NCI-H748 (cell line): ENCODE measurements at regions not wholly inside any gene's neighbourhood (a gene's known extent, or its start where the extent isn't known, plus 50 kb on each side); places are given as distances from the start of the nearest gene placed in this dataset.
"Not testable (repeated sequence)": the region's sequence is repeated elsewhere in the genome, so short reads cannot be mapped to it uniquely, and the experiment has no call there.

ENCODE experiments used
- DNase-seq: peaks from one replicate; lab custom pipeline; 2025; ENCODE audit not compliant: unreplicated experiment; lab: John Stamatoyannopoulos, UW

- no peak for DNase-seq
Measured at GRCh38 chr13:111491659-111492058, 171.2 kb downstream of the TEX29 start.

GRCh38 chr13:111492341-111492950 is 172.0 kb downstream of the TEX29 start:
- no peak for DNase-seq

GRCh38 chr13:111492958-111493357 is 172.5 kb downstream of the TEX29 start:
- DNase-seq, result no peak

- DNase-seq, result no peak
Measured at GRCh38 chr13:111493468-111493867, 173.0 kb downstream of the TEX29 start.

GRCh38 chr13:111494641-111495040 is 174.2 kb downstream of the TEX29 start:
- DNase-seq, result no peak

GRCh38 chr13:111501596-111502535 is 181.4 kb downstream of the TEX29 start:
- not testable (repeated sequence) for DNase-seq

GRCh38 chr13:111502957-111503356 is 182.5 kb downstream of the TEX29 start:
- DNase-seq, result no peak

- DNase-seq, result no peak
Measured at GRCh38 chr13:111503376-111503775, 182.9 kb downstream of the TEX29 start.

GRCh38 chr13:111503905-111504695 is 183.7 kb downstream of the TEX29 start:
- DNase-seq, result no peak

- peak; percentile 20 for DNase-seq
Measured at GRCh38 chr13:111505175-111505777, 184.8 kb downstream of the TEX29 start.

- no peak for DNase-seq
Measured at GRCh38 chr13:111506125-111506524, 185.7 kb downstream of the TEX29 start.

- DNase-seq, result no peak
Measured at GRCh38 chr13:111506621-111507020, 186.2 kb downstream of the TEX29 start.

- DNase-seq, result no peak
Measured at GRCh38 chr13:111508164-111508870, 187.9 kb downstream of the TEX29 start.

- no peak for DNase-seq
Measured at GRCh38 chr13:111508902-111509509, 188.6 kb downstream of the TEX29 start.

GRCh38 chr13:111510502-111511218 is 190.2 kb downstream of the TEX29 start:
- no peak for DNase-seq

- DNase-seq, result no peak
Measured at GRCh38 chr13:111511219-111511732, 190.8 kb downstream of the TEX29 start.

GRCh38 chr13:111511805-111512504 is 191.5 kb downstream of the TEX29 start:
- no peak for DNase-seq

- no peak for DNase-seq
Measured at GRCh38 chr13:111512707-111513106, 192.3 kb downstream of the TEX29 start.
